ENCODE measurements at regions not wholly inside any gene's neighbourhood (a gene's known extent, or its start where the extent isn't known, plus 50 kb on each side); places are given as distances from the start of the nearest gene placed in this dataset.
"Not testable (repeated sequence)": the region's sequence is repeated elsewhere in the genome, so short reads cannot be mapped to it uniquely, and the experiment has no call there.

DNA sequence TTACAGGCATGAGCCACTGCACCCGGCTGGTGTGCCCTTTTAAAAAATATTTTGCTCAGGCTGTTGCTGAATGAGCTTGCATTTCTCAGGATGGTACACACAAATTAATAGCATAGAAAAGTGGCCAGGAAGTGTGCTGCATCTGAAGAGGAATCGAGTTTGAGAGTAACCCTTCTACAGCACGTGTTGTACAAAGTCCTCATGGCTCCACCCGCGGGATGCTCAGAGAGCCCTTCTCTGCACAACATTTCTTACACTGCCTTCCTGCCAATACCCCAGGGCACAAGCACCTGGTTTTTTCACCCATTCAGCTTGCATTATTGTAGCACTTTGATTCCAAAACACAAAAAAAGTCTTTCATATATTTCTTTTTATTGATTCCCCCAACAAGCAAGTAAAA lies 90.1 kb upstream of the NEDD4L start:
- no peak for DNase-seq

DNA sequence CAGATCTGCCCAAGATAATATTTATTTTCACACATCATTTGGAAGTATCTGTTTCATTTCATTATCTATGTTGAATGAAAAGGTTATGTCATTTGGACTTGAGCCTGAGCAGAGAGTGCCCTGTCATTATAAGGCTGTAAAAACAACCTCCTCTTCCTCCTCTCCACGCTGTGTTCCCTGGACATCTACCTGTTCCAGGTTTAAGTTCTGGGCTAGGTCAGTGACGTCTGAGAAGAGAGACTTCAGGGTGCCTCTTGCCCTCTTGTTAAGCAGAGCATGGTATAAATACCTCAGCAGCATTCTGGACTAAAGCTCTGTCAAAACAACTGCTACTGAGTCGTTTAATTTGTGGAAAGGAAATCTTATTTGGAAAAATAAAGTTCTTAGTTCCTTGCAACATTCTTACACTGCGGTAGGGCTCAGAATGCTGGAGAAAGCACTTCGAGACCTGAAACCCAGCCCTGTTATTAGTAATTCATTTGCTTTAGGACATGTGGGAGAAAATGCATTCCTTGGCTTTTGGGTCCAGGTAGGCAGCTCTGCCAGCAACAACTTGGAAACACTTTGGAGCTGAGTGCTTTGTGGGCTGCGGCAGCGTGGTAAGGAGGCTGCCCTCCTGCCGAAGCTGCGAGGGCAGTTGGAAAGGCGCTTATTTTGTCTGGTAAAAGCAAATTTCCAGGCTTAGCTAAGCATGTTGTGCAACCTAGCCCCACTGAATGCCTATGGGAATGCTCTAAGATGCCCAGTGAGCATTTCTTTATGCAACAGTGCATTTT lies 91.8 kb upstream of the NEDD4L start:
- DNase-seq, result no peak

DNA sequence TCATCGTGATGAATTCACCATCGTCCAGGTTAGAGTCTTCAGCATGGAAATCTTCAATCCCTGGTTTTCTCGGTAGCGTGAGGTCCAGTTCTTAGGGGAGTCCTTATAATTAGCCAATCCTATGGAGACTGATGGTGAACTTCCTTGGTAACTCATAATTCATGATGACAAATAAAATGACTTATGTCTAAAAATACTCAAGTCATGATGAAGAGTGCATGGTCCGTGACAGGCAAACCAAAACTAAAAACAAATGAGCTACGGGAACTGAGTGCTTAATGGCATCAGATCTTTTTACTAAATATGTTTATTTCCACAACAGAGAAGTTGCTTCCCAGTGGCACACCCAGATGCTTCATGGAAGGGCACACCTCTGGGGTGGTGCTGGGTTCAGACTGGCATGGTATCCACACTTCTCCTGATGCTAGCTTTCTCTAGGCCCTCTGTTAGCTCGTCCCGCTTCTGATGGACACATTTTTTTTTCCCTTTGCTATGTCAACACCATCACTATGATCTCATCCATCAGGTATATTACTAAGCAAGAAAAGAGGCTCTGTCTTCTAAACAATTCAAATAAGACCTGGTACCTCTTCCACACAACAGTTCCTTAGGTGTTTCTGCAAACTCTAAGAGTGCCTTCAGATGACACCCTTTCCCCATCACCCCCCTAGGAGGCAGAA lies 92.8 kb upstream of the NEDD4L start:
- no peak for DNase-seq

DNA sequence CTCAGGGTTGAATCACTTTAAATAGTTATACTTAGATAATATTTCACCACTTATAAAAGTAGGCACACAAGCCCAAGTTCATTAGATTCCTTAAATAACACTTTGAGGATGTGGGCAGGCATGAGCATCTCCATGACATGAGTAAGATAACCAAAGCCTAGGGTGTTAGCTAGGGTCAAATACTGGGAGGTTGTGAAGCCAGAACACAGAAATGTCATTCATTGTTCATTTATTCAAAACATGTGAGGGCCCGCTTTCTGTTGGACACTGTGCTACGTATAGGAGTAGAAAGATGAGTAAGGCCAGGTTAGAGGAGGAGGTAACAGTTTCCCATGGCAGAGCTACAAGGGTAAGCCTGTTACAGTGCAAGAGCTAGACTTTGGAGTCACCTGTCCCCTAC lies 93.5 kb upstream of the NEDD4L start:
- DNase-seq, result no peak

DNA sequence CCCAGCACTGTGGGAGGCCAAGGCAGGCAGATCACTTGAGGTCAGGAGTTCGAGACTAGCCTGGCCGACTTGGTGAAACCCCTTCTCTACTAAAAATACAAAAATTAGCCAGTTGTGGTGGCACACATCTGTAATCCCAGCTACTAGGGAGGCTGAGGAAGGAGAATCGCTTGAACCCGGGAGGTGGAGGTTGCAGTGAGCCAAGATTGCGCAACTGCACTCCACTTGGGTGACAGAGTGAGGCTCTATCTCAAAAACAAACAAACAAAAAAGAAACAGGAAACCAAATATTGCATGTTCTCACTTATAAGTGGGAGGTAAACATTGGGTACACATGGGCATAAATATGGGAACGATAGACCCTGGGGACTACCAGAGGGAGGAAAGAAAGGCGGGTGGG lies 94.7 kb upstream of the NEDD4L start:
- not testable (repeated sequence) for DNase-seq

DNA sequence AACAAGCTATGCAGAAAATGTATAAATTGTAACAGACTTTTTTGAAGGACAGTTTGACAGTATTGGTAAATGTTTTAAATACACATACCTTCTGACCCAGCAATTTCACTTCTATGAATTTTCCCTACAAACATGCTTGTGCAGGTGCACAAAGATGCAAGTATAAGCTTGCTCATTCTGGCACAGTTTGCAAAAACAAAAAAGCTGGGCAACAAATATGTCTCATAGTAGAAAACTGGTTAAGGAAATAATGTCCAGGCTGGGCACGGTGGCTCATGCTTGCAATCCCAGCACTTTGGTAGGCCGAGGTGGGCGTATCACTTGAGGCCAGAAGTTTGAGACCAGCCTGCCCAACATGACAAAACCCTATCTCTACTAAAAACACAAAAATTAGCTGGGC lies 96.9 kb upstream of the NEDD4L start:
- DNase-seq, result no peak

DNA sequence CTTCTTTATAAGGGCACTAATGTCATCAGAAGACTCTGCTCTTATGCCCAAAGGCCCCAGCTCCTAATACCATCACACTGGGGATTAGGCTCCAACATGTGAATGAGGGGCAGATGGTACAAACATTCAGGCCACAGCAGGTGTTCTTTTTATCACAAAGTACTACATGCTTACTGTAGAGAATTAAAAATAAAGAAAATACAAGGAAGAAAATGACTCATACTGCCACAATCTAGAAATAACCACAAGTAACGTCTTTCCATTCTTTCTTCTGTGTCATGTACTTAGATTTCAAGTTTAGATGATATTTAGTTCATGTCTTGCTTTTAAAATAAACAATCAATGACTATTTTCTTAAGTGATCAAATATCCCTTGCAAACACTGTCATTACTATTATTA lies 100.3 kb upstream of the NEDD4L start:
- DNase-seq, result no peak

DNA sequence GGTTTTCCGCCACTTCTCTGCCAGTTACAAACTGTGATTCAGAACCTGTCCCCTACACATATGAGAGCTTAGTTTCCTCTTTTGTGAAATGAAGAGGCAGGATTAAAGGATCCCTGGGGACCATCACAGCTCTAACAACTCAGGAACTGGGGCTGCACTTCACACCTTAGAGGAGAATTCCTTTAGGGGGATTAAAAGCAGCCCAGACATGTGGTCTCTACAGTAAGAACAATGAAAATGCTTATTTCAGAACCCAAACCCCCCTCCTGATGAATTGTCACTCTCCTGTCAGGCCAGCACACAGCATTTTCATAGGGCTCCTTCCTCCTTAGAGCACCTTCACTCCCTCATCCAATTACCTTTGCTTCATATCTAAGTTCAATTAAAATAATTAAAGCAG lies 101.5 kb upstream of the NEDD4L start:
- no peak for DNase-seq

DNA sequence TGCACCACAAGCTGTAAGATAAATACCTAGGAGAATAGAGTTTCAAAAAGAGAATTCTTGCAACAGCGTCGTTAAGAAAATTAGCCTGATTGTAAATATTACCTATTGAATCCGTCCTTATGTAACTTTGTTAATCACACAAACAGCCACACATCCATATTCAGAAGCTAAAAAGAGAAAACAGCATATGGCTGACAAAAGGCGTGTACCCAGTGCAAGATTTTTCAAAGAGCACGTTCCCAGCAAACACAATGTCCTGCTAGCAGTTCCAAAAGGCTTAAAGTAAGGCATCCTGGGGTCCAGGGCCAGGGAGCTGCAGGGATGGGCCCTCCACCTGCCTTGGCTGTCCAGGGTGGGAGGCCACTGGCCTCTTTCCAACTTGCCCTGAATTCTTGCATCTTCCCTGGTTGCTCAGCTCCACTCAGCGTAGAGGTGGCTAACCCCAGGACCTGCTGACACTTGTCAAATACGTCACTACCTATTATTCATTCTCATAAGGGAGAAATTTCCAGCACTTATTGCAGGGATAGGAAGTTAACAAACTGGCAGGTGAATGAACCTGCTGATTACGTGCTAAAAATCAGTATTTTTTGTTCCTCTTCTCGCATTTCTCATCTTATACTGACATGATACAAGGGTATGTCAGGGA lies 102.1 kb upstream of the NEDD4L start:
- no peak for DNase-seq

DNA sequence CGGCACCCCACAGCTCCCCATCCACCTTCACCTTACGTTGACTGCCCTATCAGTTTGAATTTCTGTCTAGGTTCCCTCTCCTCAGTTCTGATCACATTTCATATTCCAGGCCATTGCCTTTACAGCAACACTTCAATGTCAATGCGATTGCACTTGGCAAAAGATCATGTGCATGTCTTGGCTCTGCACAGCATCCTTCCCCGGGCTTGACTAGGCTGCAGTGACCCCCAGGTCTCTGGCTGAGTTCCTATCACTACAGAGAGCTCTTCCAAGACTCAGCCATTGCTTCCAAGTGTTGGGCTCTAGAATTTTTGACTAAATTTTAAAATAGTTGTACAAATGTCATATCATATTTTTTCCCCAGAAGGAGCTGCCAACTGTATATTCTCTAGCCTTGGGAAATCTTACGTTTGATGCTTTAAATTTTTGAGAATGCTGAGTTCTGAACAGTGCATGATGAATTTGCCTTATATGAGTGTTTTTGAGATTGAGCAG lies 103.8 kb upstream of the NEDD4L start:
- DNase-seq, result no peak

DNA sequence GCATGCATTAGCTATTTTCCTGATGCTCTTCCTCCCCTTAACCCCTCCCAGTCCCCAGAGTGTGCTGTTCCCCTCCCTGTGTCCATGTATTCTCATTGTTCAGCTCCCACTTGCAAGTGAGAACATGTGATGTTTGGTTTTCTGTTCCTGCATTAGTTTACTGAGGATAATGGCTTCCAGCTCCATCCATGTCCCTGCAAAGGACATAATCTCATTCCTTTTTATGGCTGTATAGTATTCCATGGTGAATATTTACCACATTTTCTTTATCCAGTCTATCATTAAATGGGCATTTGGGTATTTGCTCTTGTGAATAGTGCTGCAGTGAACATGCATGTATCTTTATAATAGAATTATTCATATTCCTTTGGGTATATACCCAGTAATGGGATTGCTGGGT lies 109.7 kb upstream of the NEDD4L start:
- DNase-seq, result not testable (repeated sequence)

DNA sequence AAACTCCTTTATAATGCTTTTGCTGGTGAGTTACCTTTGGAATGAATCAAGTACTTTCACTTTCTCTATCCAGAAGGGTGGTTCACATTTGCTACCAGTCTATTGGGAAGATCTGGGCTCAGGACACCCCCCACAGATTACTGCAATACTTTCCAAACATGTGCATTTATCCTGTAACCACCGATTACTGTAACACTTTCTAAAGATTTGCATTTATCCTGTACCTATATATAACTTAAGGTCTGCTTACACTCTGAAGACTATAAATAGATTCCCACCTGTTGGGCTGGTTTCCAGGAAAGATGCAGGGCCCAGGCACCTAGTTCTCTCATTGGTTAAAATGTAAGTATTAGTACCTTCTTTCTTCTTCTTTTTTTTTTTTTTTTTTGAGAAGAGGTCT lies 113.0 kb upstream of the NEDD4L start:
- no peak for DNase-seq

DNA sequence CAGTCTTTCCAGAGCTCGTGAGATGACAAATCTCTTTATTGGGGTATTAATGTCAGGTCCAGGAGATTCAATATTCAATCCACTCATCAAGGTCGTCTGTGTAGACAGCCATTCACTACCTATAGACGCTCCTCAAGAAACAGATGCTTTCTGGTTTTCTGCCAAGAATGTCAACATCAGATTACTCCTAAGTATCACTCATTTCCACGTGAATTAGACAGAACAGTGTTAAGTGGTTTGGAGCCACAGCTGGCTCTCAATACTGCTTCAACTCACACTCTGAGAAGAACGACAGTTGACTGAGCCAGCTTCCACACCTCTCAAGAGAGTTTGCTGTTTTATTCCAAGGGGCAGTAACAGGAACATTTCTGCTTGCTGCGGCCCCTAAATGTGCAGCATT lies 113.5 kb upstream of the NEDD4L start:
- DNase-seq, result no peak

DNA sequence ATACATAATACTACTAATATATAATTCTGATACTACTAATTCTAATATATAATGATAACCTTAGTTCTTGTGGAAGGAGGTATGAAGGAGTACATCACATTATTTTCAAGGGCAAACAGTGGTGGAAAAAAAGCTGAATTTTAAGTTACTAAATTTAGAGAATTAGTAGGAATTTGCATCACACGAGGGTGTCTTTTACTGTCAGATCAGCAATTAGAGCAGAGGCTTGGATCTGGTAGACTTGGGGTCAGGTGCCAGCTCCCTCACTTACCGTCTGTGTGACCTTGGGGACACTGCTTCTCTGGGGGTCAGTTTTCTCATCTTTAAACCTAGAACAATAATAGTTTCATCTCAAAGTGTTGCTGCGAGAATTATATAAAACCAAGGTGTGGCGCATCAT lies 114.1 kb upstream of the NEDD4L start:
- DNase-seq, result no peak

DNA sequence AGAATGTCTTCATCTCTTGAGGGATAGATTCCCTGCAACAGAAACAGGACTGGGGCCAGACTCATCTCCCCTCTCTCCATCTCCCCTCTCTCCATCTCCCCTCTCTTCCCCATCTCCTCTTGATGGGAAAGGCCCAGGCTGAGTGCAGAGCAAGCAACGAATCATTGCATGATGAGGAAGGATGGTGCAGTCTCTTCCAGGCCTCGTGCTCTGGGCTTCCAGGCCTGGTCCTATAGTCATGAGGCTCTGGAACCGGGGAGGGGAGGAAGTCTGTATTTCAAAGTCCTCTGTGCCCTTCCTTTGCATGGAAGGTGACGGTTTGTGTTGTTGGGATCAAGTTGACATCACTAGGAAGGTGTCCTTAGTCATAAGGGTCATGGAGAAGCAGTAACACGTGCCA lies 115.6 kb upstream of the NEDD4L start:
- no peak for DNase-seq

DNA sequence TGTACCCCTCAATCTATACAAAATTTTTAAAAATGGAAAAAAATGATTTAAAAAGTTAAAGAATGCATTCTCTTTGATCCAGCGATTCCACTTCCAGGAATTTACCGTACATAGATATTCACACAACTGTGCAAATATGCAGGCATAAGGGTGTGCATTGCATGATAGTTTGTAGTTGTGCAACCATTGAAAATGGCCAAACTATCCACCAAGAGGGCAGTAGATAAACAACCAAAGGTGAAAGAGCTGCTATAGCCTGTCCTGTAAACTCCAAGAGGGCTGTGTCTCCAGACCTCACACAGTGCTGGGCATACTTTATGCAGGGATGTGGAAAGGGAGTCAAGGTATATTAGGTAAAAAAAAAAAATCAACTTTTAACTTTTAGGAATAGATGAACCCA lies 116.5 kb upstream of the NEDD4L start:
- no peak for DNase-seq

DNA sequence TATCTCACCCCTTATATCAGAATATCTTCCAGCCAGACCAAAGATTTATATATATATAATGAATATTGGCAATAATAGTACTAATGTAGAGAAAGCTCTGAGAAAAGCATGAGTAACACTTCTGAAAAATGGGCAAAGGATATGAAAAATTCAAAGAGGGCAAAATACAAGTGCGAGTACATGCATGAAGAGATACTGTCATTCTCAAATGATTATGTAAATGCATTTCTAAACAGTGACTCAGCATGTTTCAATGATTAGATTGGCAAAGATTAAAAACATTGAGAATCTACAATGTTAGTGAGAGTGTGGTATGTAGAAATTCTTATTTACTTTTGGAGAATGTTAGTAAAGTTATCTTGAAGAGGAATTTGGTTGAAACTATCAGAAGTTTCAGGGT lies 118.3 kb upstream of the NEDD4L start:
- no peak for DNase-seq

DNA sequence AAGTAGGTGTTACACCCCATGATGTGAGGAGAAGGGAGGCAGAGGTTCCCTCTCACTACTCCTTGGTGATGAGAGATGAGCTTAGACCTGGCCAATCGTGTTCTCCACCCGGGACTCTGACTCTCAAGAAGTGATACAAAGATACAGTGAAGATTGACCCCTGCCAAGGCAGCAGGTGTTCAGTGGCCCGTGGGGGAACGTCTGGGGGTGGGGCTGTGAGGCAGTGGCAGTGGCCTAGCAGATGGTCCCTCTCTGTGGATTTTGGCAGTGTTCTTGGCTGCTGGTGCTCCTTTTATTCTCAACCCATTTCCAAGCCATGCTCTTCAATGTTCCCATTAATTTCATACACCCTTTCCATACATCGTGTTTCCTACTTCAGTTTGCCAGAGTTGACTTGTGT lies 120.4 kb upstream of the NEDD4L start:
- DNase-seq, result no peak

DNA sequence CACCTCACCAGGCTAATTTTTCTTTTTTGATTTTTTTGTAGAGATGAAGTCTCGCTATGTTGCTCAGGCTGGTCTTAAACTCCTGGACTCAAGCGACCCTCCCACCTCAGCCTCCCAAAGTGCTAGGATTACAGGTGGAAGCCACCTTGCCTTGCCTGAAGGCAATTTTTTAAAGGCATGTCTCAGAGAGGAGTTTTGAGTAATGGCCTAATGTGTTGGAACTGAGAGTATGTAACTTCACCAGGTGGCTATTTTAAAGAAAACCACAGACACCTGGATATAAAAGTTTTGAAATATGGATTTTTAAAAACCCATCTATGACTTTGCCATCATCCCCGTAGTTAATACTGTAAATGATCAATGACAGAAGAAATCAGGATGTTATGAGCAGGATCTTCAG lies 119.8 kb upstream of the ATP8B1 start:
- DNase-seq, result no peak

DNA sequence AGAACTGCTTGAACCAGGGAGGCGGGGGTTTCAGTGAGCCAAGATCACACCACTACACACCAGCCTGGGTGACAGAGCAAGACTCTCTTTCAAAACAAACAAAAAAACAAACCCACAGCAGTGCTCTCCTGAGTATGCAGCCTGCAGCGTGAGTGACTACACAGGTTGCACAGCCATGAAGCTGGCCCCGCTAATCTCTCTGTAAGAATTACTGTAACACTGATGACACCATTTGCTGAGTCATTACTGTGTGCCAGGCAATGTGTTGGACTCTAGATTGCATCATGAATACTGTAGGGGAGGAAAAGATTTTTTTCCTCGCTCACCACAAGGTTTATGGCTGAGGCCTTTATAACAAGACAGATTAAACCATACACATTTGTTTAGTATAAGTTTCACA lies 118.6 kb upstream of the ATP8B1 start:
- DNase-seq, result no peak

DNA sequence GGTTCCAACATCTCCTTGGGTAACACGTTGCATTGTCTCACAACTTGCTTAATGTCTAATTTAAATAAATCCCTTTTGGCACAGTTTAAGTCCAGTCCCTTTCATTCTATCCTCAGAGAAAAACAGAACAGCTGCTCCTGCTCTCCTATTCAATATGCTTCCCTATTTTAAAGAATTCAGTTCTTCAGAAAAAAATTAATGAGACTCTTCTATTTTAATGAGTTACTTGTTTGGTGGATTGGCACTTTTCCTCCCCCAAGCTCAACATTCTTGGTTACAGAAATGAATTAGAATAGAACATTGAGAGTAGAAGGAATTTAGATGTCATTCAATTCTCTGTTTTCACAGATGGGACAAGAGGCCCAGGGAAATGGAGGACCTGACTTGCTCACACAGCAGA lies 116.9 kb upstream of the ATP8B1 start:
- no peak for DNase-seq

DNA sequence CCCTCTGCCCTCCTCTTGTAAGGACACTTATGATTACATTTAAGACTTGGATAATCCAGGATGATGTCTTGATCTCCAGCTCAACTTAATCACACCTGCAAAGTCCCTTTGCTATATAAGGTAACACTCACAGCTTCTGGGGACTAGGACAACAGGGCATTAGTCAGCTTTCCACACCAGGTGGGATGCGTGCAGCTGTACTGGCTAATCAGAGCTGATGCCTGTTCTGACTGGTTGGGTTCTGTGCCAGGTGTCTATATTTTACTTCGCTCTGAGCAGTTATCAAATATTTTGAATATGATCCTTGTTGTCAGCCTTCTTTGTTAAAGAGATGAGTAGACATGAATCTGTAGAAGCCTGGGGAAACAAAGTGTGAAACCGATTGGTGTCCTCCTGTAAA lies 115.5 kb upstream of the ATP8B1 start:
- DNase-seq, result no peak

DNA sequence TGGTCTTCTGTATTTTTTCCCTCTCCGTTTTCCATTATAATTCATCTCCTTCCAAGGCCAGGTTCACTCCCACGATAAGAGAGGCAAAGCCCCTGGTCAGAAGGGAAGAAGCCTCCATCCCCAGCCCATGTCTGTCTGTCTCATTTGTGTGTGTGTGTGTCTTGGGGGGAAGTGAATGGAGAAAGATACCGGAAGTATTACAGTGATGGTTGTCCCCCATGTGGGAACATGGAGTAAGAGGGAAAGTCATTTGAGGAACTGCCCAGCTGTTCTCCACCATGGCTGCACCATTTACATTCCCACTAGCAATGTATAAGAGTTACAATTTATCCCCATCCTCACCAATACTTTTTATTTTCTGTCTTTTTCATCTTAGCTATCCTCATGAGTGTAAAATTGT lies 113.6 kb upstream of the ATP8B1 start:
- no peak for DNase-seq
